Activated naive CD8-positive, alpha-beta T cell treated with anti-CD3 and anti-CD28 coated beads, Interleukin-2, amount 50 U/mL, for 16 hours (primary cell): ENCODE measurements at regions not wholly inside any gene's neighbourhood (a gene's known extent, or its start where the extent isn't known, plus 50 kb on each side); places are given as distances from the start of the nearest gene placed in this dataset.
"Not testable (repeated sequence)": the region's sequence is repeated elsewhere in the genome, so short reads cannot be mapped to it uniquely, and the experiment has no call there.

ENCODE experiments used
- DNase-seq: peaks from one replicate; pipeline ENCODE4 v3.0.0-alpha.2; 2020; ENCODE audit warnings: low read depth, low spot score

GRCh38 chr6:9831783-9832182 is 583.1 kb downstream of the TFAP2A start:
- DNase-seq, result no peak

- no peak for DNase-seq
Measured at GRCh38 chr6:9830808-9831207, 584.1 kb downstream of the TFAP2A start.

- DNase-seq, result no peak
Measured at GRCh38 chr6:9825526-9825925, 589.3 kb downstream of the TFAP2A start.

GRCh38 chr6:9810727-9811126 is 604.1 kb downstream of the TFAP2A start:
- not testable (repeated sequence) for DNase-seq

GRCh38 chr6:9810286-9810685 is 604.6 kb downstream of the TFAP2A start:
- DNase-seq, result no peak

- no peak for DNase-seq
Measured at GRCh38 chr6:9806195-9806594, 608.7 kb downstream of the TFAP2A start.

GRCh38 chr6:9801249-9801754 is 613.6 kb downstream of the TFAP2A start:
- no peak for DNase-seq

GRCh38 chr6:9799582-9799981 is 615.3 kb downstream of the TFAP2A start:
- no peak for DNase-seq

GRCh38 chr6:9796827-9797226 is 618.0 kb downstream of the TFAP2A start:
- DNase-seq, result no peak

GRCh38 chr6:9795880-9796279 is 619.0 kb downstream of the TFAP2A start:
- DNase-seq, result no peak

- DNase-seq, result no peak
Measured at GRCh38 chr6:9789201-9789600, 625.7 kb downstream of the TFAP2A start.

- DNase-seq, result no peak
Measured at GRCh38 chr6:9784786-9785185, 630.1 kb downstream of the TFAP2A start.

GRCh38 chr6:9783567-9783966 is 631.3 kb downstream of the TFAP2A start:
- no peak for DNase-seq

- DNase-seq, result no peak
Measured at GRCh38 chr6:9766240-9766915, 648.5 kb downstream of the TFAP2A start.

GRCh38 chr6:9761220-9761619 is 653.7 kb downstream of the TFAP2A start:
- DNase-seq, result no peak

- DNase-seq, result no peak
Measured at GRCh38 chr6:9754515-9754914, 660.4 kb downstream of the TFAP2A start.

GRCh38 chr6:9745966-9746365 is 668.9 kb downstream of the TFAP2A start:
- DNase-seq, result no peak

- DNase-seq, result no peak
Measured at GRCh38 chr6:9745476-9745875, 669.4 kb downstream of the TFAP2A start.

GRCh38 chr6:9744119-9744518 is 670.8 kb downstream of the TFAP2A start:
- DNase-seq, result no peak

GRCh38 chr6:9732056-9732455 is 682.8 kb downstream of the TFAP2A start:
- no peak for DNase-seq

GRCh38 chr6:9725776-9726175 is 689.1 kb downstream of the TFAP2A start:
- not testable (repeated sequence) for DNase-seq

GRCh38 chr6:9717568-9717967 is 697.3 kb downstream of the TFAP2A start:
- DNase-seq, result no peak

- no peak for DNase-seq
Measured at GRCh38 chr6:9711365-9711764, 703.5 kb downstream of the TFAP2A start.

GRCh38 chr6:9710574-9710973 is 704.3 kb downstream of the TFAP2A start:
- no peak for DNase-seq
